H54 (cell line): ENCODE measurements at regions not wholly inside any gene's neighbourhood (a gene's known extent, or its start where the extent isn't known, plus 50 kb on each side); places are given as distances from the start of the nearest gene placed in this dataset.

ENCODE experiments used
- DNase-seq: peaks from one replicate; pipeline ENCODE4 v3.0.0; 2011; ENCODE audit warnings: low spot score, mixed read lengths; ENCODE audit not compliant: insufficient read length
- FAIRE-seq: peaks from 3 replicates; lab custom pipeline; 2011; peaks lifted over from hg19 to GRCh38; lab: Jason Lieb, UNC
- POLR2A ChIP-seq: IDR thresholded peaks from 2 replicates; pipeline ENCODE4 v1.6.1; 2011; ENCODE audit warnings: low read depth, mild to moderate bottlenecking, low read length

GRCh38 chr10:59073456-59074053, 102.9 kb upstream of the PHYHIPL start:
- no peak for TF ChIP-seq POLR2A
- FAIRE-seq: no peak
- DNase-seq: no peak

- TF ChIP-seq POLR2A: no peak
- no peak for DNase-seq
- FAIRE-seq: no peak
Measured at GRCh38 chr10:59075576-59075975, 100.9 kb upstream of the PHYHIPL start.

- no peak for DNase-seq
- TF ChIP-seq POLR2A: no peak
- FAIRE-seq: no peak
Measured at GRCh38 chr10:59077855-59078254, 98.6 kb upstream of the PHYHIPL start.

GRCh38 chr10:59078978-59079377, 97.5 kb upstream of the PHYHIPL start:
- FAIRE-seq: peak; percentile 33
- DNase-seq: no peak
- no peak for TF ChIP-seq POLR2A

GRCh38 chr10:59079386-59080226, 96.8 kb upstream of the PHYHIPL start:
- TF ChIP-seq POLR2A: no peak
- FAIRE-seq (peak; percentile 70), DNase-seq (peak; percentile 2)

GRCh38 chr10:59082249-59082648, 94.2 kb upstream of the PHYHIPL start:
- FAIRE-seq: no peak
- TF ChIP-seq POLR2A: no peak
- DNase-seq: no peak

GRCh38 chr10:59085054-59085453, 91.4 kb upstream of the PHYHIPL start:
- TF ChIP-seq POLR2A: no peak
- FAIRE-seq: no peak

GRCh38 chr10:59085711-59086502, 90.5 kb upstream of the PHYHIPL start:
- no peak for DNase-seq
- FAIRE-seq: no peak
- no peak for TF ChIP-seq POLR2A

More at GRCh38 chr10:59085054-59085453, 91.4 kb upstream of the PHYHIPL start:
- no peak for DNase-seq

- no peak for TF ChIP-seq POLR2A
- FAIRE-seq: no peak
- DNase-seq: no peak
Measured at GRCh38 chr10:59087486-59087885, 89.0 kb upstream of the PHYHIPL start.

GRCh38 chr10:59088912-59089573, 87.4 kb upstream of the PHYHIPL start:
- FAIRE-seq: no peak
- no peak for DNase-seq
- TF ChIP-seq POLR2A: no peak

- TF ChIP-seq POLR2A: no peak
- FAIRE-seq (no peak), DNase-seq (no peak)
Measured at GRCh38 chr10:59090817-59091622, 85.4 kb upstream of the PHYHIPL start.

GRCh38 chr10:59093461-59093860, 83.0 kb upstream of the PHYHIPL start:
- FAIRE-seq (no peak), DNase-seq (no peak)
- TF ChIP-seq POLR2A: no peak

- DNase-seq: no peak
- TF ChIP-seq POLR2A: no peak
- FAIRE-seq: no peak
Measured at GRCh38 chr10:59096631-59097030, 79.8 kb upstream of the PHYHIPL start.
